ENCODE measurements at regions not wholly inside any gene's neighbourhood (a gene's known extent, or its start where the extent isn't known, plus 50 kb on each side); places are given as distances from the start of the nearest gene placed in this dataset.

GRCh38 chr2:188813315-188813714 is 160.9 kb upstream of the COL3A1 start:
- H3K4me3 Mint-ChIP-seq = no peak overlapping the region
- H3K27ac Mint-ChIP-seq = no peak overlapping the region
- no peak for ATAC-seq
- H3K27me3 Mint-ChIP-seq (ENCODE audit: low read depth) = no peaks in the 10 kb centered on the region
- ChIA-PET POLR2A (no interaction called here), CTCF (no interaction called here)
- DNase-seq (ENCODE audit: low spot score) = no peak
- H3K9me3 Mint-ChIP-seq = no peaks in the 10 kb centered on the region
- no peaks in the 10 kb centered on the region for H3K36me3 Mint-ChIP-seq
- no peaks in the 10 kb centered on the region for H3K4me1 Mint-ChIP-seq
- no peak for TF ChIP-seq OVOL2 (CRISPR knock-in tag; IDR thresholded peaks at IDR 0.05; ENCODE audit: borderline replicate concordance)
- TF ChIP-seq SP1 (CRISPR knock-in tag; conservative IDR thresholded peaks at IDR 0.05) = no peak
- no peak for TF ChIP-seq ELF4 (CRISPR knock-in tag; IDR thresholded peaks at IDR 0.05; ENCODE audit: low read depth)
- TF ChIP-seq NFATC4 (CRISPR knock-in tag; IDR thresholded peaks at IDR 0.05) = no peak
- no peak for TF ChIP-seq MYBL2 (CRISPR knock-in tag; IDR thresholded peaks at IDR 0.05)
- TF ChIP-seq ZNF317 (CRISPR knock-in tag; IDR thresholded peaks at IDR 0.05; ENCODE audit: borderline replicate concordance, low read depth) = no peak
- TF ChIP-seq TEAD4 (CRISPR knock-in tag; IDR thresholded peaks at IDR 0.05) = no peak
- no peak for TF ChIP-seq USF1 (CRISPR knock-in tag; IDR thresholded peaks at IDR 0.05)
- TF ChIP-seq ERG (CRISPR knock-in tag; IDR thresholded peaks at IDR 0.05) = no peak
- TF ChIP-seq NR2C2 (CRISPR knock-in tag; IDR thresholded peaks at IDR 0.05) = no peak
- no peak for TF ChIP-seq ZNF532 (CRISPR knock-in tag; IDR thresholded peaks at IDR 0.05; ENCODE audit: borderline replicate concordance)
- TF ChIP-seq E2F1 (CRISPR knock-in tag; IDR thresholded peaks at IDR 0.05) = no peak
- no peak for TF ChIP-seq HMGA2 (CRISPR knock-in tag; IDR thresholded peaks at IDR 0.05)
- no peak for TF ChIP-seq TEAD1 (CRISPR knock-in tag; IDR thresholded peaks at IDR 0.05)
- no peak for TF ChIP-seq E2F5 (CRISPR knock-in tag; IDR thresholded peaks at IDR 0.05)
- no peak for TF ChIP-seq ZNF121 (CRISPR knock-in tag; IDR thresholded peaks at IDR 0.05)
- no peak for TF ChIP-seq ZNF281 (CRISPR knock-in tag; IDR thresholded peaks at IDR 0.05)
- no peak for TF ChIP-seq MXD4 (CRISPR knock-in tag; IDR thresholded peaks at IDR 0.05; ENCODE audit: borderline replicate concordance)

All from WTC11 (cell line).